HL-60 (cell line): ENCODE measurements at regions not wholly inside any gene's neighbourhood (a gene's known extent, or its start where the extent isn't known, plus 50 kb on each side); places are given as distances from the start of the nearest gene placed in this dataset.

Source experiments
- CTCF ChIP-seq: IDR thresholded peaks from one replicate; pipeline ENCODE4 v1.5.1; 2011; ENCODE audit warnings: low read length, control low read depth, inconsistent platforms; ENCODE audit not compliant: insufficient read depth
- GABPA ChIP-seq: IDR thresholded peaks from 2 replicates; pipeline ENCODE4 v1.6.1; 2012; ENCODE audit warnings: low read depth
- POLR2AphosphoS5 ChIP-seq: IDR thresholded peaks from 2 replicates; pipeline ENCODE4 v1.6.1; 2012; ENCODE audit warnings: low read depth
- SPI1 ChIP-seq: IDR thresholded peaks from 2 replicates; pipeline ENCODE4 v1.6.1; 2012; ENCODE audit warnings: low read depth, mild to moderate bottlenecking, borderline replicate concordance
- TF ChIP-seq, protein P1 (sequence below): IDR thresholded peaks from 2 replicates; pipeline ENCODE4 v1.6.1; 2012; ENCODE audit warnings: low read depth; ENCODE audit not compliant: insufficient replicate concordance

- TF ChIP-seq CTCF: no peak
- TF ChIP-seq POLR2AphosphoS5: no peak
- no peak for TF ChIP-seq SPI1
- TF ChIP-seq, protein P1, sequence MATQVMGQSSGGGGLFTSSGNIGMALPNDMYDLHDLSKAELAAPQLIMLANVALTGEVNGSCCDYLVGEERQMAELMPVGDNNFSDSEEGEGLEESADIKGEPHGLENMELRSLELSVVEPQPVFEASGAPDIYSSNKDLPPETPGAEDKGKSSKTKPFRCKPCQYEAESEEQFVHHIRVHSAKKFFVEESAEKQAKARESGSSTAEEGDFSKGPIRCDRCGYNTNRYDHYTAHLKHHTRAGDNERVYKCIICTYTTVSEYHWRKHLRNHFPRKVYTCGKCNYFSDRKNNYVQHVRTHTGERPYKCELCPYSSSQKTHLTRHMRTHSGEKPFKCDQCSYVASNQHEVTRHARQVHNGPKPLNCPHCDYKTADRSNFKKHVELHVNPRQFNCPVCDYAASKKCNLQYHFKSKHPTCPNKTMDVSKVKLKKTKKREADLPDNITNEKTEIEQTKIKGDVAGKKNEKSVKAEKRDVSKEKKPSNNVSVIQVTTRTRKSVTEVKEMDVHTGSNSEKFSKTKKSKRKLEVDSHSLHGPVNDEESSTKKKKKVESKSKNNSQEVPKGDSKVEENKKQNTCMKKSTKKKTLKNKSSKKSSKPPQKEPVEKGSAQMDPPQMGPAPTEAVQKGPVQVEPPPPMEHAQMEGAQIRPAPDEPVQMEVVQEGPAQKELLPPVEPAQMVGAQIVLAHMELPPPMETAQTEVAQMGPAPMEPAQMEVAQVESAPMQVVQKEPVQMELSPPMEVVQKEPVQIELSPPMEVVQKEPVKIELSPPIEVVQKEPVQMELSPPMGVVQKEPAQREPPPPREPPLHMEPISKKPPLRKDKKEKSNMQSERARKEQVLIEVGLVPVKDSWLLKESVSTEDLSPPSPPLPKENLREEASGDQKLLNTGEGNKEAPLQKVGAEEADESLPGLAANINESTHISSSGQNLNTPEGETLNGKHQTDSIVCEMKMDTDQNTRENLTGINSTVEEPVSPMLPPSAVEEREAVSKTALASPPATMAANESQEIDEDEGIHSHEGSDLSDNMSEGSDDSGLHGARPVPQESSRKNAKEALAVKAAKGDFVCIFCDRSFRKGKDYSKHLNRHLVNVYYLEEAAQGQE: no peak
- no peak for TF ChIP-seq GABPA
Observed at GRCh38 chr7:81013083-81013817, 94.4 kb upstream of the SEMA3C start.
